HG02943 (cell line): ENCODE measurements at regions not wholly inside any gene's neighbourhood (a gene's known extent, or its start where the extent isn't known, plus 50 kb on each side); places are given as distances from the start of the nearest gene placed in this dataset.
"Not testable (repeated sequence)": the region's sequence is repeated elsewhere in the genome, so short reads cannot be mapped to it uniquely, and the experiment has no call there.

ENCODE experiments used
- ATAC-seq: cut with Tn5 transposase; IDR thresholded peaks from one replicate; pipeline ENCODE4 v1.9.1; 2021; ENCODE audit warnings: mild to moderate bottlenecking, low read depth, moderate library complexity; ENCODE audit not compliant: unreplicated experiment

- ATAC-seq, result no peak
Measured at GRCh38 chr12:40431169-40431568, 206.4 kb downstream of the LRRK2 start.

- no peak for ATAC-seq
Measured at GRCh38 chr12:40435251-40435650, 210.5 kb downstream of the LRRK2 start.

GRCh38 chr12:40435951-40436350, 211.2 kb downstream of the LRRK2 start:
- no peak for ATAC-seq

GRCh38 chr12:40436564-40436963, 211.8 kb downstream of the LRRK2 start:
- ATAC-seq, result no peak

- no peak for ATAC-seq
Measured at GRCh38 chr12:40439771-40440492, 215.1 kb downstream of the LRRK2 start.

GRCh38 chr12:40444174-40444573, 219.4 kb downstream of the LRRK2 start:
- no peak for ATAC-seq

- ATAC-seq, result no peak
Measured at GRCh38 chr12:40446385-40446784, 221.6 kb downstream of the LRRK2 start.

- not testable (repeated sequence) for ATAC-seq
Measured at GRCh38 chr12:40448523-40448922, 223.7 kb downstream of the LRRK2 start.

- no peak for ATAC-seq
Measured at GRCh38 chr12:40451661-40452060, 226.9 kb downstream of the LRRK2 start.

GRCh38 chr12:40464121-40464520, 228.1 kb upstream of the CNTN1 start:
- ATAC-seq, result no peak

GRCh38 chr12:40469736-40470135, 222.5 kb upstream of the CNTN1 start:
- ATAC-seq, result no peak

- no peak for ATAC-seq
Measured at GRCh38 chr12:40473962-40474361, 218.3 kb upstream of the CNTN1 start.

GRCh38 chr12:40474630-40475029, 217.6 kb upstream of the CNTN1 start:
- no peak for ATAC-seq

- ATAC-seq, result no peak
Measured at GRCh38 chr12:40499856-40500255, 192.4 kb upstream of the CNTN1 start.

- ATAC-seq, result no peak
Measured at GRCh38 chr12:40502322-40502721, 189.9 kb upstream of the CNTN1 start.

GRCh38 chr12:40505327-40505726, 186.9 kb upstream of the CNTN1 start:
- ATAC-seq, result no peak

- no peak for ATAC-seq
Measured at GRCh38 chr12:40508421-40508820, 183.8 kb upstream of the CNTN1 start.

- ATAC-seq, result no peak
Measured at GRCh38 chr12:40511341-40511740, 180.9 kb upstream of the CNTN1 start.

- peak; percentile 52 for ATAC-seq
Measured at GRCh38 chr12:40515041-40515816, 177.0 kb upstream of the CNTN1 start.

- no peak for ATAC-seq
Measured at GRCh38 chr12:40522837-40523236, 169.4 kb upstream of the CNTN1 start.

- ATAC-seq, result no peak
Measured at GRCh38 chr12:40525054-40525453, 167.2 kb upstream of the CNTN1 start.

- ATAC-seq, result no peak
Measured at GRCh38 chr12:40534828-40535227, 157.4 kb upstream of the CNTN1 start.
